GM18867 (cell line): ENCODE measurements at regions not wholly inside any gene's neighbourhood (a gene's known extent, or its start where the extent isn't known, plus 50 kb on each side); places are given as distances from the start of the nearest gene placed in this dataset.

Experiments used
- ATAC-seq: cut with Tn5 transposase; IDR thresholded peaks from one replicate; pipeline ENCODE4 v1.9.1; 2021; ENCODE audit warnings: mild to moderate bottlenecking, moderate library complexity; ENCODE audit not compliant: unreplicated experiment

- ATAC-seq, result no peak
These were observed 68.2 kb upstream of the ARRDC4 start for GRCh38 chr15:97892167-97892938.

GRCh38 chr15:97893967-97894366, 66.5 kb upstream of the ARRDC4 start:
- no peak for ATAC-seq

GRCh38 chr15:97899981-97900380, 60.5 kb upstream of the ARRDC4 start:
- ATAC-seq, result no peak

GRCh38 chr15:97902140-97902780, 58.2 kb upstream of the ARRDC4 start:
- ATAC-seq, result no peak

GRCh38 chr15:97903560-97903959, 56.9 kb upstream of the ARRDC4 start:
- no peak for ATAC-seq

GRCh38 chr15:97903971-97904572, 56.4 kb upstream of the ARRDC4 start:
- no peak for ATAC-seq

- ATAC-seq, result peak; percentile 90
These were observed 51.1 kb upstream of the ARRDC4 start for GRCh38 chr15:97909291-97909891.
